Thoracic aorta (tissue), 2 donors: ENCODE measurements at regions not wholly inside any gene's neighbourhood (a gene's known extent, or its start where the extent isn't known, plus 50 kb on each side); places are given as distances from the start of the nearest gene placed in this dataset.

Source experiments
- ATAC-seq: fragments of 150-250 bp; one replicate; pipeline ENCODE4 v1.8.0; 2017; ENCODE audit warnings: low read depth; ENCODE audit not compliant: insufficient number of reproducible peaks, low FRiP score
- DNase-seq: peaks from one replicate; pipeline ENCODE4 v3.0.0-alpha.2; 2020; ENCODE audit warnings: low spot score
- H3K27ac ChIP-seq, 2 donors: fragments of 200-600 bp; sonication (generic); 1 replicate in 1 of 2; 2 replicates in 1 of 2; pipeline ENCODE4 v1.5.1; 2016; ENCODE audit warnings: mild to moderate bottlenecking in 2 of 2, moderate library complexity in 2 of 2
- H3K27me3 ChIP-seq: fragments of 200-600 bp; sonication (generic); replicated peaks from 2 replicates; pipeline ENCODE4 v1.6.0; 2016; ENCODE audit warnings: mild to moderate bottlenecking; ENCODE audit not compliant: insufficient read depth
- H3K36me3 ChIP-seq: fragments of 200-600 bp; sonication (generic); one replicate; pipeline ENCODE4 v1.5.1; 2016
- H3K4me1 ChIP-seq, 2 donors: fragments of 200-600 bp; sonication (generic); 1 replicate in 1 of 2; 2 replicates in 1 of 2; pipeline versions ENCODE4 v1.5.1 to v1.6.0; 2016; ENCODE audit warnings: low read depth in 2 of 2, mild to moderate bottlenecking in 1 of 2; ENCODE audit not compliant: control insufficient read depth in 1 of 2
- H3K4me3 ChIP-seq: fragments of 200-600 bp; sonication (generic); 2 replicates; pipeline ENCODE4 v1.5.1; 2016; ENCODE audit warnings: mild to moderate bottlenecking
- H3K9me3 ChIP-seq: fragments of 200-600 bp; sonication (generic); 2 replicates; pipeline ENCODE4 v1.5.1; 2016
- CTCF ChIP-seq: fragments of 200-600 bp; sonication (generic); IDR thresholded peaks from one replicate; pipeline ENCODE4 v1.5.1; 2019; ENCODE audit warnings: antibody characterized with exemption

GRCh38 chr11:70494559-70495350, 96.4 kb downstream of the CTTN start:
- DNase-seq (no peak), ATAC-seq (no peak)
- no peak overlapping the region for H3K27ac ChIP-seq
- H3K4me1 ChIP-seq: no peaks in the 10 kb centered on the region
- no peaks in the 10 kb centered on the region for H3K27me3 ChIP-seq
- no peaks in the 10 kb centered on the region for H3K36me3 ChIP-seq
- H3K9me3 ChIP-seq: peaks cover 10% of the 10 kb centered on the region
- TF ChIP-seq CTCF: no peak
- H3K4me3 ChIP-seq: no peak overlapping the region

- Histone ChIP-seq H3K27ac (no peak overlapping the region), H3K4me1 (no peaks in the 10 kb centered on the region), H3K4me3 (no peak overlapping the region), H3K27me3 (no peaks in the 10 kb centered on the region), H3K9me3 (peaks cover 10% of the 10 kb centered on the region), H3K36me3 (no peaks in the 10 kb centered on the region)
- ATAC-seq: no peak
- DNase-seq: no peak
- TF ChIP-seq CTCF: no peak
These were observed 97.3 kb downstream of the CTTN start for GRCh38 chr11:70495351-70496310.

DNA sequence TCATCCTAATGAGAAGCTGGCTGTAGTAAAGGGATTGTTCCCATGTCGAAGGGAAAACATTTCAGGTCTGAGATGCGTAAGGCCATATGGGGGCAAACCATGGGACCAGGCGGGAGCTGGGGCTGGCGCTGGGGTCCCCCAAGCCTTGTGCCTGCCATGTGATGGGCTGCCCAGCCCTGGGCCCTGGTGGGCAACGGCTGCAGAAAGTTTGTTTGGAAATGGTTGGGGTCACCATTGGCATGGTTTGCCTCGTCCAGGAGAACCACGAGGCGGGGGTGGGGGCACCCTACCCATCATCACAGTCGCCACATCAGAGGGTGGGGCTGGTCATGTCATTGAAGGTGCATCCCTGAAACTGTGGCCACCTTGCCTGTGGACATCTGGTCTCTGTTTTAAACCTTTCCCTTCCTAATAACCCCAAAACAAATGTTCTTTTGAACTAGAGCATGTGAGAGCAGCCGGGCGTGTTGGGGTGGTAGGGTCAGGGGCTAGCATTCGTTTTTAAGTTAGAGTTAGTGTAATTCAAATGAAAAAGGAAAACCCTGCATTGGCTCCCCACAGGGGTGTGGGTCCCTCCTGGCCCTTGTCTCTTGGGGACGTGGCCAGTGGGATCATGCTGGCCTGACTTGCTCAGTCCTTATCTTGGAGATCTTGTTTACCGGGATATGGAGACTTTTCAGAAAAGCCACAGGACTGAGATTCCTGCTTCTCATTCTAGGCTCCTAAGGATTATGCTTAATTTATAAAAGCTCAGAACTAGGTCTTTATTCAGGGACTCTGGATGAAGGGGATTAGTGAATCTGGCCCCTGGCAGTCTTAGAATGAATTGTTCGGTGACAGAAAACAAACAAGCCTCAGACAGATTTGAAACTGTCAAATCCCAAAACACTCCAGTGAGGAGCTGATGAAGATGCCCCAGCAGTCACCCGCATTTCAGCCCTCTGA, 98.5 kb downstream of the CTTN start:
- H3K27ac ChIP-seq: no peak overlapping the region
- no peaks in the 10 kb centered on the region for H3K36me3 ChIP-seq
- no peaks in the 10 kb centered on the region for H3K27me3 ChIP-seq
- ATAC-seq: no peak
- H3K4me3 ChIP-seq: no peak overlapping the region
- no peak for DNase-seq
- H3K4me1 ChIP-seq: peaks cover 0 to 11% of the 10 kb centered on the region in 2 donors
- H3K9me3 ChIP-seq: no peaks in the 10 kb centered on the region
- TF ChIP-seq CTCF: no peak

GRCh38 chr11:70497536-70498075, 99.3 kb downstream of the CTTN start:
- ATAC-seq (no peak), DNase-seq (no peak)
- no peaks in the 10 kb centered on the region for H3K27me3 ChIP-seq

More at GRCh38 chr11:70497536-70498075, 99.3 kb downstream of the CTTN start:
- no peaks in the 10 kb centered on the region for H3K9me3 ChIP-seq
- peaks cover 0 to 11% of the 10 kb centered on the region in 2 donors for H3K4me1 ChIP-seq
- no peak for TF ChIP-seq CTCF
- H3K27ac ChIP-seq: no peak overlapping the region
- no peaks in the 10 kb centered on the region for H3K36me3 ChIP-seq
- H3K4me3 ChIP-seq: no peak overlapping the region
